K562 (cell line): ENCODE measurements at regions not wholly inside any gene's neighbourhood (a gene's known extent, or its start where the extent isn't known, plus 50 kb on each side); places are given as distances from the start of the nearest gene placed in this dataset.

Experiments
- ATAC-seq: fragments of 200-7000 bp; cut with Tn5 transposase; 3 replicates; pipeline ENCODE4 v1.9.1; 2020; ENCODE audit warnings: moderate library complexity
- BruUV-seq: library from RNA; stranded (reverse); fragments of 400-500 nt; replicated peaks from 2 replicates; lab custom pipeline; 2021; lab: Mats Ljungman, UMichigan
- CTCF ChIA-PET: fragments of 300-600 bp; formaldehyde crosslinking; extraction: SDS; loops from one replicate; lab custom pipeline; 2021; ENCODE audit warnings: low intra/inter-chr PET ratio; lab: Yijun Ruan, JAX
- POLR2A ChIA-PET: fragments of 300-600, 350-650 bp; sonication (Branson Sonifier 250); formaldehyde crosslinking; extraction: SDS; loops from one replicate; lab custom pipeline; 2021; ENCODE audit warnings: antibody characterized with exemption, inconsistent platforms; lab: Yijun Ruan, JAX
- DNase-seq, 4 experiments: peaks; one replicate each; pipeline versions ENCODE4 v3.0.0 to v3.0.0-alpha.2; 2011 to 2018; ENCODE audit warnings: low spot score in 3 of 4, mixed read lengths in 3 of 4; ENCODE audit errors: extremely low read depth in 1 of 4
- FAIRE-seq: peaks from 2 replicates; lab custom pipeline; 2011; peaks lifted over from hg19 to GRCh38; lab: Jason Lieb, UNC
- H2AFZ ChIP-seq: 2 replicates; pipeline ENCODE4 v1.6.0; 2011; ENCODE audit warnings: low read depth, low read length, control low read depth, inconsistent platforms
- H3K27ac ChIP-seq: fragments of 200-600 bp; 3 replicates; pipeline ENCODE4 v1.8.0; 2011; ENCODE audit warnings: low read depth, mild to moderate bottlenecking, control low read depth, inconsistent platforms, low read length, moderate library complexity, mixed read lengths; ENCODE audit errors: extremely low read depth
- H3K27me3 ChIP-seq, 2 experiments: fragments of 300-600 bp in 1 of 2; 2 replicates in 1 of 2; 3 replicates in 1 of 2; pipeline versions ENCODE4 v1.6.0 to v1.8.0; 2011; ENCODE audit warnings: inconsistent platforms in 2 of 2, low read length in 2 of 2, mild to moderate bottlenecking in 1 of 2, mixed read lengths in 1 of 2, moderate library complexity in 1 of 2; ENCODE audit not compliant: control insufficient read depth in 2 of 2, insufficient read depth in 2 of 2
- H3K36me3 ChIP-seq: fragments of 300-600 bp; 3 replicates; pipeline ENCODE4 v1.8.0; 2011; ENCODE audit warnings: mild to moderate bottlenecking, low read length, inconsistent platforms; ENCODE audit not compliant: control insufficient read depth, insufficient read depth
- H3K4me1 ChIP-seq, 2 experiments: fragments of 200-600 bp in 1 of 2; replicated peaks in 1 of 2; 2 replicates in 1 of 2; 3 replicates in 1 of 2; pipeline versions ENCODE4 v1.5.1 to v1.8.0; 2011; ENCODE audit warnings: inconsistent platforms in 2 of 2, low read length in 2 of 2, mild to moderate bottlenecking in 1 of 2, mixed read lengths in 1 of 2, moderate library complexity in 1 of 2; ENCODE audit not compliant: control insufficient read depth in 2 of 2, insufficient read depth in 2 of 2
- H3K4me2 ChIP-seq: 2 replicates; pipeline ENCODE4 v1.6.1; 2011; ENCODE audit warnings: low read length, control low read depth, inconsistent platforms, mixed read lengths; ENCODE audit not compliant: insufficient read depth
- H3K4me3 ChIP-seq: fragments of 200-600 bp; sonication (generic), shearing (Covaris generic); 2 replicates; pipeline ENCODE4 v1.5.1; 2016; ENCODE audit warnings: control low read depth, inconsistent platforms
- H3K79me2 ChIP-seq: fragments of 200-600 bp; 3 replicates; pipeline ENCODE4 v1.8.0; 2011; ENCODE audit warnings: low read length, inconsistent platforms; ENCODE audit not compliant: control insufficient read depth, insufficient read depth
- H3K9ac ChIP-seq, 2 experiments: 2 replicates each; pipeline versions ENCODE4 v1.6.0 to v1.6.1; 2011; ENCODE audit warnings: low read depth in 2 of 2, low read length in 2 of 2, control low read depth in 1 of 2, inconsistent platforms in 1 of 2, mild to moderate bottlenecking in 1 of 2, mixed read lengths in 1 of 2; ENCODE audit not compliant: insufficient read depth in 1 of 2
- H3K9me1 ChIP-seq: one replicate; pipeline ENCODE4 v1.6.0; 2011; ENCODE audit warnings: inconsistent platforms, mild to moderate bottlenecking, low read length, moderate library complexity; ENCODE audit not compliant: control insufficient read depth, insufficient read depth
- H3K9me3 ChIP-seq: replicated peaks from 2 replicates; pipeline ENCODE4 v1.5.1; 2011; ENCODE audit warnings: low read depth, low read length, inconsistent platforms; ENCODE audit not compliant: control insufficient read depth, insufficient read depth
- H4K20me1 ChIP-seq: replicated peaks from 2 replicates; pipeline ENCODE4 v1.6.1; 2011; ENCODE audit warnings: low read length, inconsistent platforms, mixed read lengths; ENCODE audit not compliant: control insufficient read depth, insufficient read depth
- BACH1 ChIP-seq: fragments of 200-800 bp; sonication (Bioruptor generic); IDR thresholded peaks from 2 replicates; pipeline ENCODE4 v1.6.1; 2016; ENCODE audit warnings: missing genetic modification characterization, missing compliant biosample characterization
- EHMT2 ChIP-seq: fragments of 450-650 bp; IDR thresholded peaks from 2 replicates; pipeline ENCODE4 v1.6.1; 2018; ENCODE audit warnings: antibody characterized with exemption
- MED1 ChIP-seq: sonication (generic); formaldehyde crosslinking; IDR thresholded peaks from 2 replicates; pipeline ENCODE4 v1.8.1; 2023; ENCODE audit warnings: missing genetic modification reagents, borderline replicate concordance
- NCOA1 ChIP-seq: fragments of 450-650 bp; IDR thresholded peaks from 2 replicates; pipeline ENCODE4 v1.6.1; 2016; ENCODE audit warnings: low read depth
- XRCC3 ChIP-seq: fragments of 450-650 bp; IDR thresholded peaks from 2 replicates; pipeline ENCODE4 v1.6.1; 2017; ENCODE audit warnings: mild to moderate bottlenecking, moderate library complexity
- ZKSCAN8 ChIP-seq: fragments of 200-800 bp; sonication (Bioruptor generic); IDR thresholded peaks from 2 replicates; pipeline ENCODE4 v1.6.1; 2016; ENCODE audit warnings: missing genetic modification characterization, missing compliant biosample characterization
- WGBS: fragments of 100-300 bp; shearing (Covaris generic); methylation state at CpG from one replicate; pipeline ENCODE4 v1.1.6; 2016; ENCODE audit warnings: low coverage, mixed read lengths; ENCODE audit not compliant: insufficient coverage; ENCODE audit errors: missing lambda C conversion rate; 5-methylcytosine and 5-hydroxymethylcytosine counted together
- in situ Hi-C: fragments of 300-500 bp; cut with MboI; formaldehyde crosslinking; loops from 4 replicates; pipeline ENCODE4 v1.15.0; 2018; ENCODE audit warnings: inconsistent platforms, mixed read lengths
- intact Hi-C: fragments of 100-400 bp; cut with micrococcal nuclease; formaldehyde crosslinking; loops from 2 replicates; pipeline ENCODE4 v1.14.2; 2022
- TF ChIP-seq, protein P1 (sequence below): fragments of 250-450 bp; sonication (Bioruptor Pico); IDR thresholded peaks from 2 replicates; pipeline ENCODE4 v1.8.0; 2021; ENCODE audit warnings: moderate library complexity, mild to moderate bottlenecking, inconsistent platforms
- TF ChIP-seq, protein P2 (sequence below): sonication (generic); formaldehyde crosslinking; IDR thresholded peaks from 2 replicates; pipeline ENCODE4 v1.8.1; 2022; ENCODE audit warnings: missing genetic modification reagents
- TF ChIP-seq, protein P3 (sequence below): fragments of 450-650 bp; IDR thresholded peaks from 2 replicates; pipeline ENCODE4 v1.6.1; 2016; ENCODE audit warnings: antibody characterized with exemption
- TF ChIP-seq, protein P4 (sequence below): IDR thresholded peaks from 2 replicates; pipeline ENCODE4 v1.6.1; 2016; ENCODE audit warnings: missing genetic modification characterization, missing compliant biosample characterization

DNA sequence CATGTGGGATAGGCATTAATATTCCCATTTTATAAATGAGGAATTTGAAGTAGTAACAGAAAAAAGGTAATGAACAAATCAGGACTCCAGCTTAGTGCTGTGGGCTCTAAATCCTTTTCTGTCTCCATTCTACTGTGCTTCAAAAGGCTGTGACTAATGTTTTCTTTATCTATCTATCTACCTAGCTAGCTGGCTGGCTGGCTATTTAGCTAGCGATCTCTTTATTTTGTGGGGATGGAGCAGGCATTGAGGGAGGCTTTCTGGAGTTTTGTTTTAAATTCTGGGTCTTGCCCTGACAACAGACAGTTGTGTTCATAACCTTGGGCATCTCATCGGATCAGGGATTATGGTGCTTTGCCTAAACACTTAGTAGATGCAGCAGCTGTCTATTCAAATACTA lies 139.2 kb downstream of the SOX4 start:
- H4K20me1 ChIP-seq, result no peaks in the 10 kb centered on the region
- no peak overlapping the region for H3K4me3 ChIP-seq
- no peak overlapping the region for H3K4me2 ChIP-seq
- no peak overlapping the region for H2AFZ ChIP-seq
- FAIRE-seq, result no peak
- H3K9me3 ChIP-seq, result no peaks in the 10 kb centered on the region; the same call in 1 of the 2 replicates
- no peaks in the 10 kb centered on the region for H3K79me2 ChIP-seq
- TF ChIP-seq MED1 (CRISPR knock-in tag) (no peak), ZKSCAN8 (no peak), BACH1 (tag) (no peak), XRCC3 (no peak), NCOA1 (no peak), EHMT2 (no peak)
- TF ChIP-seq, protein P1, sequence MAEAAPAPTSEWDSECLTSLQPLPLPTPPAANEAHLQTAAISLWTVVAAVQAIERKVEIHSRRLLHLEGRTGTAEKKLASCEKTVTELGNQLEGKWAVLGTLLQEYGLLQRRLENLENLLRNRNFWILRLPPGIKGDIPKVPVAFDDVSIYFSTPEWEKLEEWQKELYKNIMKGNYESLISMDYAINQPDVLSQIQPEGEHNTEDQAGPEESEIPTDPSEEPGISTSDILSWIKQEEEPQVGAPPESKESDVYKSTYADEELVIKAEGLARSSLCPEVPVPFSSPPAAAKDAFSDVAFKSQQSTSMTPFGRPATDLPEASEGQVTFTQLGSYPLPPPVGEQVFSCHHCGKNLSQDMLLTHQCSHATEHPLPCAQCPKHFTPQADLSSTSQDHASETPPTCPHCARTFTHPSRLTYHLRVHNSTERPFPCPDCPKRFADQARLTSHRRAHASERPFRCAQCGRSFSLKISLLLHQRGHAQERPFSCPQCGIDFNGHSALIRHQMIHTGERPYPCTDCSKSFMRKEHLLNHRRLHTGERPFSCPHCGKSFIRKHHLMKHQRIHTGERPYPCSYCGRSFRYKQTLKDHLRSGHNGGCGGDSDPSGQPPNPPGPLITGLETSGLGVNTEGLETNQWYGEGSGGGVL (CRISPR knock-in tag), result no peak
- TF ChIP-seq, protein P2, sequence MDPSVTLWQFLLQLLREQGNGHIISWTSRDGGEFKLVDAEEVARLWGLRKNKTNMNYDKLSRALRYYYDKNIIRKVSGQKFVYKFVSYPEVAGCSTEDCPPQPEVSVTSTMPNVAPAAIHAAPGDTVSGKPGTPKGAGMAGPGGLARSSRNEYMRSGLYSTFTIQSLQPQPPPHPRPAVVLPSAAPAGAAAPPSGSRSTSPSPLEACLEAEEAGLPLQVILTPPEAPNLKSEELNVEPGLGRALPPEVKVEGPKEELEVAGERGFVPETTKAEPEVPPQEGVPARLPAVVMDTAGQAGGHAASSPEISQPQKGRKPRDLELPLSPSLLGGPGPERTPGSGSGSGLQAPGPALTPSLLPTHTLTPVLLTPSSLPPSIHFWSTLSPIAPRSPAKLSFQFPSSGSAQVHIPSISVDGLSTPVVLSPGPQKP (CRISPR knock-in tag), result no peak
- TF ChIP-seq, protein P3, sequence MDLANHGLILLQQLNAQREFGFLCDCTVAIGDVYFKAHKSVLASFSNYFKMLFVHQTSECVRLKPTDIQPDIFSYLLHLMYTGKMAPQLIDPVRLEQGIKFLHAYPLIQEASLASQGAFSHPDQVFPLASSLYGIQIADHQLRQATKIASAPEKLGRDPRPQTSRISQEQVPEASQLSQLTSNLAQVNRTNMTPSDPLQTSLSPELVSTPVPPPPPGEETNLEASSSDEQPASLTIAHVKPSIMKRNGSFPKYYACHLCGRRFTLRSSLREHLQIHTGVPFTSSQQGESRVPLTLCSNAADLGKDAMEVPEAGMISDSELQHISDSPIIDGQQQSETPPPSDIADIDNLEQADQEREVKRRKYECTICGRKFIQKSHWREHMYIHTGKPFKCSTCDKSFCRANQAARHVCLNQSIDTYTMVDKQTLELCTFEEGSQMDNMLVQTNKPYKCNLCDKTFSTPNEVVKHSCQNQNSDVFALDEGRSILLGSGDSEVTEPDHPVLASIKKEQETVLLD, result no peak
- TF ChIP-seq, protein P4, sequence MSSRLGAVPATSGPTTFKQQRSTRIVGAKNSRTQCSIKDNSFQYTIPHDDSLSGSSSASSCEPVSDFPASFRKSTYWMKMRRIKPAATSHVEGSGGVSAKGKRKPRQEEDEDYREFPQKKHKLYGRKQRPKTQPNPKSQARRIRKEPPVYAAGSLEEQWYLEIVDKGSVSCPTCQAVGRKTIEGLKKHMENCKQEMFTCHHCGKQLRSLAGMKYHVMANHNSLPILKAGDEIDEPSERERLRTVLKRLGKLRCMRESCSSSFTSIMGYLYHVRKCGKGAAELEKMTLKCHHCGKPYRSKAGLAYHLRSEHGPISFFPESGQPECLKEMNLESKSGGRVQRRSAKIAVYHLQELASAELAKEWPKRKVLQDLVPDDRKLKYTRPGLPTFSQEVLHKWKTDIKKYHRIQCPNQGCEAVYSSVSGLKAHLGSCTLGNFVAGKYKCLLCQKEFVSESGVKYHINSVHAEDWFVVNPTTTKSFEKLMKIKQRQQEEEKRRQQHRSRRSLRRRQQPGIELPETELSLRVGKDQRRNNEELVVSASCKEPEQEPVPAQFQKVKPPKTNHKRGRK (tag), result no peak
- no peaks in the 10 kb centered on the region for H3K9me1 ChIP-seq
- no peaks in the 10 kb centered on the region for H3K36me3 ChIP-seq
- WGBS, result 0% methylated on average over 2 of the region's 2 CpGs
- BruUV-seq, result no TSS peak
- peaks cover 0 to 13% of the 10 kb centered on the region in 2 experiments; a peak in 1 of 5 replicates for H3K27me3 ChIP-seq
- in situ Hi-C loops, result no loop called here
- H3K9ac ChIP-seq, result no peak overlapping the region
- intact Hi-C loops, result no loop called here
- ATAC-seq, result no peak
- H3K4me1 ChIP-seq, result no peaks in the 10 kb centered on the region
- no peak for DNase-seq
- H3K27ac ChIP-seq, result no peak overlapping the region
- CTCF ChIA-PET, result no interaction called here
- POLR2A ChIA-PET, result no interaction called here
